Choroid plexus epithelial cell (primary cell): ENCODE measurements at regions not wholly inside any gene's neighbourhood (a gene's known extent, or its start where the extent isn't known, plus 50 kb on each side); places are given as distances from the start of the nearest gene placed in this dataset.

Experiments
- DNase-seq: peaks from one replicate; pipeline ENCODE4 v3.0.0-alpha.2; 2010; ENCODE audit warnings: low read depth
- H3K4me3 ChIP-seq: 2 replicates; pipeline ENCODE4 v1.5.1; 2011; ENCODE audit warnings: low read depth, mild to moderate bottlenecking, control low read depth, low read length, moderate library complexity
- CTCF ChIP-seq: conservative IDR thresholded peaks from 2 replicates; pipeline ENCODE4 v1.5.1; 2011; ENCODE audit warnings: low read depth, mild to moderate bottlenecking, control low read depth, inconsistent platforms, low read length, moderate library complexity

GRCh38 chr2:181806039-181806392 is 85.5 kb upstream of the ITPRID2 start:
- TF ChIP-seq CTCF, result no peak
- no peak overlapping the region for H3K4me3 ChIP-seq
- no peak for DNase-seq

- DNase-seq, result no peak
- no peak for TF ChIP-seq CTCF
- no peak overlapping the region for H3K4me3 ChIP-seq
These were observed 84.0 kb upstream of the ITPRID2 start for GRCh38 chr2:181807526-181807925.

GRCh38 chr2:181810823-181811695 is 80.5 kb upstream of the ITPRID2 start:
- no peak overlapping the region for H3K4me3 ChIP-seq
- peak; percentile 93 for DNase-seq
- no peak for TF ChIP-seq CTCF

- H3K4me3 ChIP-seq, result no peak overlapping the region
- TF ChIP-seq CTCF, result no peak
- peak; percentile 44 for DNase-seq
These were observed 79.3 kb upstream of the ITPRID2 start for GRCh38 chr2:181812106-181812743.

GRCh38 chr2:181814057-181814491 is 77.5 kb upstream of the ITPRID2 start:
- DNase-seq, result peak; percentile 89
- no peak for TF ChIP-seq CTCF
- no peak overlapping the region for H3K4me3 ChIP-seq

GRCh38 chr2:181817509-181817908 is 74.0 kb upstream of the ITPRID2 start:
- no peak for TF ChIP-seq CTCF
- no peak for DNase-seq
- no peak overlapping the region for H3K4me3 ChIP-seq

GRCh38 chr2:181818058-181818680 is 73.4 kb upstream of the ITPRID2 start:
- H3K4me3 ChIP-seq, result no peak overlapping the region
- DNase-seq, result no peak
- TF ChIP-seq CTCF, result no peak
